Neuronal stem cell (in vitro differentiated cells): ENCODE measurements at regions not wholly inside any gene's neighbourhood (a gene's known extent, or its start where the extent isn't known, plus 50 kb on each side); places are given as distances from the start of the nearest gene placed in this dataset.
A peak's percentile ranks its signal among the peaks of the same experiment; 100 is the strongest.

Experiments
- DNase-seq: peaks from one replicate; pipeline ENCODE4 v3.0.0-alpha.2; 2013; ENCODE audit warnings: low spot score
- H2AFZ ChIP-seq: one replicate; pipeline ENCODE4 v1.6.1; 2013; ENCODE audit warnings: mild to moderate bottlenecking, low read length, inconsistent platforms
- H2AK5ac ChIP-seq: 2 replicates; pipeline ENCODE4 v1.6.1; 2013; ENCODE audit warnings: low read depth, mild to moderate bottlenecking, inconsistent platforms, low read length, moderate library complexity, mixed read lengths
- H2BK120ac ChIP-seq: 2 replicates; pipeline ENCODE4 v1.6.1; 2013; ENCODE audit warnings: low read depth, mild to moderate bottlenecking, inconsistent platforms, low read length, moderate library complexity, mixed read lengths
- H2BK12ac ChIP-seq: one replicate; pipeline ENCODE4 v1.6.1; 2013; ENCODE audit warnings: low read length, inconsistent platforms
- H2BK15ac ChIP-seq: 2 replicates; pipeline ENCODE4 v1.6.1; 2013; ENCODE audit warnings: mild to moderate bottlenecking, low read length, inconsistent platforms, mixed read lengths
- H2BK5ac ChIP-seq: one replicate; pipeline ENCODE4 v1.6.1; 2013; ENCODE audit warnings: inconsistent platforms, mild to moderate bottlenecking, low read length, moderate library complexity
- H3K14ac ChIP-seq: one replicate; pipeline ENCODE4 v1.6.1; 2013; ENCODE audit warnings: low read length, inconsistent platforms
- H3K18ac ChIP-seq: 2 replicates; pipeline ENCODE4 v1.6.1; 2013; ENCODE audit warnings: low read length, inconsistent platforms
- H3K23ac ChIP-seq: 2 replicates; pipeline ENCODE4 v1.6.1; 2013; ENCODE audit warnings: low read depth, mild to moderate bottlenecking, mixed read lengths, low read length, inconsistent platforms; ENCODE audit not compliant: poor library complexity
- H3K27ac ChIP-seq: replicated peaks from 3 replicates; pipeline ENCODE4 v1.5.1; 2013; ENCODE audit warnings: low read length, inconsistent platforms
- H3K27me3 ChIP-seq, 3 experiments: 2 replicates each; pipeline ENCODE4 v1.6.1; 2013; ENCODE audit warnings: low read length in 3 of 3, mild to moderate bottlenecking in 2 of 3, inconsistent platforms in 1 of 3, low read depth in 1 of 3, mixed read lengths in 1 of 3, moderate library complexity in 1 of 3; ENCODE audit not compliant: control insufficient read depth in 3 of 3, insufficient read depth in 3 of 3
- H3K36me3 ChIP-seq, 2 donors: replicated peaks in 1 of 2; 2 replicates each; pipeline ENCODE4 v1.6.1; 2013; ENCODE audit warnings: low read length in 2 of 2; ENCODE audit not compliant: control insufficient read depth in 2 of 2, insufficient read depth in 2 of 2
- H3K4ac ChIP-seq: 2 replicates; pipeline ENCODE4 v1.6.1; 2013; ENCODE audit warnings: inconsistent platforms, mild to moderate bottlenecking, low read length, moderate library complexity
- H3K4me1 ChIP-seq, 2 donors: 1 replicate in 1 of 2; 2 replicates in 1 of 2; pipeline ENCODE4 v1.6.1; 2013; ENCODE audit warnings: low read length in 2 of 2, low read depth in 1 of 2; ENCODE audit not compliant: control insufficient read depth in 2 of 2, insufficient read depth in 1 of 2
- H3K4me2 ChIP-seq: one replicate; pipeline ENCODE4 v1.6.1; 2013; ENCODE audit warnings: mild to moderate bottlenecking, low read length, inconsistent platforms; ENCODE audit not compliant: insufficient read depth, poor library complexity, severe bottlenecking
- H3K4me3 ChIP-seq, 2 donors: 2 replicates each; pipeline ENCODE4 v1.5.1; 2013; ENCODE audit warnings: low read length in 2 of 2, mild to moderate bottlenecking in 2 of 2, inconsistent platforms in 1 of 2, moderate library complexity in 1 of 2
- H3K79me1 ChIP-seq: one replicate; pipeline ENCODE4 v1.6.1; 2013; ENCODE audit warnings: low read depth, mild to moderate bottlenecking, inconsistent platforms, low read length, moderate library complexity
- H3K9ac ChIP-seq: one replicate; pipeline ENCODE4 v1.6.1; 2013; ENCODE audit warnings: mild to moderate bottlenecking, low read depth, low read length, inconsistent platforms; ENCODE audit not compliant: poor library complexity
- H3K9me3 ChIP-seq, 2 donors: replicated peaks in 1 of 2; 2 replicates each; pipeline versions ENCODE3 to v1.6.1; 2013; ENCODE audit warnings: low read length in 2 of 2, mild to moderate bottlenecking in 2 of 2, inconsistent platforms in 1 of 2, low read depth in 1 of 2, mixed read lengths in 1 of 2, moderate library complexity in 1 of 2; ENCODE audit not compliant: control insufficient read depth in 2 of 2, insufficient read depth in 1 of 2
- H4K8ac ChIP-seq: one replicate; pipeline ENCODE4 v1.6.1; 2013; ENCODE audit warnings: low read depth, mild to moderate bottlenecking, inconsistent platforms, low read length, moderate library complexity
- H4K91ac ChIP-seq: one replicate; pipeline ENCODE4 v1.6.1; 2013; ENCODE audit warnings: low read length, low read depth, mild to moderate bottlenecking, inconsistent platforms; ENCODE audit not compliant: poor library complexity
- WGBS, 2 donors: extraction: QIAGEN DNeasy Blood & Tissue Kit; methylation state at CpG; one replicate each; pipeline ENCODE4 v1.1.7; 2013; ENCODE audit warnings: missing lambda C conversion rate in 2 of 2, mixed read lengths in 1 of 2; ENCODE audit not compliant: insufficient read length in 2 of 2, insufficient replicate concordance in 1 of 2; ENCODE audit errors: extremely low coverage in 2 of 2; 5-methylcytosine and 5-hydroxymethylcytosine counted together

GRCh38 chrX:39946822-39947221, 150.9 kb downstream of the BCOR start:
- Histone ChIP-seq H3K4ac (no peak overlapping the region), H2BK12ac (no peak overlapping the region), H3K14ac (no peak overlapping the region), H3K4me2 (no peak overlapping the region), H3K9ac (no peak overlapping the region), H2BK120ac (no peak overlapping the region), H3K27ac (no peak overlapping the region), H2BK15ac (no peak overlapping the region), H3K9me3 (no peaks in the 10 kb centered on the region), H3K23ac (no peak overlapping the region), H3K79me1 (no peaks in the 10 kb centered on the region), H3K4me3 (no peak overlapping the region), H2BK5ac (no peak overlapping the region), H3K4me1 (peaks cover 0 to 6% of the 10 kb centered on the region in 2 donors), H2AK5ac (no peak overlapping the region), H3K36me3 (no peaks in the 10 kb centered on the region), H3K18ac (no peak overlapping the region), H4K8ac (no peak overlapping the region), H3K27me3 (no peaks in the 10 kb centered on the region), H2AFZ (no peak overlapping the region), H4K91ac (no peak overlapping the region)
- DNase-seq: no peak
- WGBS, 2 donors: no CpG with 5 or more reads among the region's 4 CpGs

DNA sequence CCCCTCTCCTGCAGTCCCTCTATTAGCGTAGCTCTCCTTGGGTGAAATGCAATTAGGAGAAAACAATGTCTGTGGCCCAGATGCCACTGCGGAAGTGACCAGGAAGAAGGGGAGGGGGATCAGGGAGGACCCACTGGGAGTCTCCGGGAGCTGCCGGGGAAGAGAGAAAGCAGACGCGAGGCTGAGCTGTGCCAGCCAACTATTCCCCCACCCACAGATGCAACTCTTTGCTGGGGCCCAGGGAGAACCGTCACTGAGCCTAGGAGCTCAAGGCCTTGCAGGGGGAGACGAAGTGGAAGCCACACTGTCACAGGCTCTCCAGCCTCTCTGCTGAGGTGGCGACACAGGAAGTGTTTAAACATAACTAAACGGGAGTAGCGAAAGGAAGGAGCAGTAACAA, 149.2 kb downstream of the BCOR start:
- DNase-seq: no peak
- no peak overlapping the region for H3K14ac ChIP-seq
- H2BK5ac ChIP-seq: no peak overlapping the region

GRCh38 chrX:39950018-39950688, 147.6 kb downstream of the BCOR start:
- H3K4ac ChIP-seq: no peak overlapping the region
- no peak for DNase-seq
- no peaks in the 10 kb centered on the region for H3K36me3 ChIP-seq
- no peak overlapping the region for H3K23ac ChIP-seq
- no peak overlapping the region for H2AFZ ChIP-seq
- no peak overlapping the region for H3K18ac ChIP-seq
- H3K4me2 ChIP-seq: no peak overlapping the region
- H3K4me3 ChIP-seq: no peak overlapping the region
- no CpG with 5 or more reads among the region's 3 CpGs for WGBS, 2 donors
- no peaks in the 10 kb centered on the region for H3K79me1 ChIP-seq
- H4K91ac ChIP-seq: no peak overlapping the region
- no peak overlapping the region for H2BK12ac ChIP-seq
- no peak overlapping the region for H2BK15ac ChIP-seq
- H2AK5ac ChIP-seq: no peak overlapping the region
- H2BK120ac ChIP-seq: no peak overlapping the region
- no peaks in the 10 kb centered on the region for H3K9me3 ChIP-seq
- no peaks in the 10 kb centered on the region for H3K27me3 ChIP-seq
- no peak overlapping the region for H4K8ac ChIP-seq
- H3K14ac ChIP-seq: no peak overlapping the region
- H2BK5ac ChIP-seq: no peak overlapping the region
- H3K9ac ChIP-seq: no peak overlapping the region
- H3K4me1 ChIP-seq: peaks cover 0 to 7% of the 10 kb centered on the region in 2 donors
- no peak overlapping the region for H3K27ac ChIP-seq

More for the DNA sequence above, 149.2 kb downstream of the BCOR start:
- H4K8ac ChIP-seq: no peak overlapping the region
- WGBS, 2 donors: no CpG with 5 or more reads among the region's 11 CpGs
- no peaks in the 10 kb centered on the region for H3K36me3 ChIP-seq
- peak overlapping the region; percentile 83 for H2AFZ ChIP-seq
- no peak overlapping the region for H3K4me2 ChIP-seq
- no peak overlapping the region for H3K9ac ChIP-seq
- no peak overlapping the region for H2BK120ac ChIP-seq
- no peaks in the 10 kb centered on the region for H3K27me3 ChIP-seq
- no peak overlapping the region for H3K18ac ChIP-seq
- H3K4me1 ChIP-seq: peaks cover 0 to 7% of the 10 kb centered on the region in 2 donors
- H2BK15ac ChIP-seq: no peak overlapping the region
- H2AK5ac ChIP-seq: no peak overlapping the region
- H3K79me1 ChIP-seq: no peaks in the 10 kb centered on the region
- no peaks in the 10 kb centered on the region for H3K9me3 ChIP-seq
- no peak overlapping the region for H2BK12ac ChIP-seq
- H3K27ac ChIP-seq: no peak overlapping the region
- no peak overlapping the region for H3K4ac ChIP-seq
- H4K91ac ChIP-seq: no peak overlapping the region
- H3K4me3 ChIP-seq: no peak overlapping the region
- no peak overlapping the region for H3K23ac ChIP-seq

DNA sequence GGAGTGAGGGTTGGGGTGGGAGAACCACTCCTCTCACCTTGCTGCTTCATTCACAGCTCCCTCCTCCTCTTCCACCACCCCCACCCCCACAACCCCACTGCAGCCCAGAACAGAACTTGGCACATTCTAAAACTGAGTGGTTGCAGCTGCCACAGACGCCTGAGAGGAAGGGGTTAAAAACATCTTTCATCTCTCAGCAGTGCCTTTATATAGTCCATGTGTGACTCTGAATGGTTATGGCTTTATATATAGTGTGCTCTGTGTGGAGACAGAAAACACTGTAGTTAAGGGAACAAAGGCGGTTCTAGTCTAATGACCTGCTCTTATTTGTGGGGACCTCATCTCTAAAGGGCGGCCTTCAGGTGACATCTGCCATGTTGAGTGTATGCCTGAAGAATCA, 144.8 kb downstream of the BCOR start:
- no peak overlapping the region for H4K8ac ChIP-seq
- H2BK12ac ChIP-seq: no peak overlapping the region
- H3K4me3 ChIP-seq: no peak overlapping the region
- peaks cover 2 to 10% of the 10 kb centered on the region in 2 donors for H3K4me1 ChIP-seq
- H2BK5ac ChIP-seq: no peak overlapping the region
- H2BK120ac ChIP-seq: no peak overlapping the region
- H3K79me1 ChIP-seq: no peaks in the 10 kb centered on the region
- no peak overlapping the region for H3K4me2 ChIP-seq
- no peak overlapping the region for H3K9ac ChIP-seq
- no peak overlapping the region for H2BK15ac ChIP-seq
- no peak overlapping the region for H2AK5ac ChIP-seq
- H2AFZ ChIP-seq: no peak overlapping the region
- no peak overlapping the region for H4K91ac ChIP-seq
- H3K36me3 ChIP-seq: no peaks in the 10 kb centered on the region
- H3K23ac ChIP-seq: no peak overlapping the region
- no peak overlapping the region for H3K18ac ChIP-seq
- DNase-seq: no peak
- WGBS, 2 donors: no CpG with 5 or more reads among the region's 3 CpGs
- H3K9me3 ChIP-seq: no peaks in the 10 kb centered on the region
- no peak overlapping the region for H3K27ac ChIP-seq
- no peaks in the 10 kb centered on the region for H3K27me3 ChIP-seq
- H3K14ac ChIP-seq: no peak overlapping the region
- H3K4ac ChIP-seq: no peak overlapping the region
